GM18502 (cell line): ENCODE measurements at regions not wholly inside any gene's neighbourhood (a gene's known extent, or its start where the extent isn't known, plus 50 kb on each side); places are given as distances from the start of the nearest gene placed in this dataset.

ENCODE experiments used
- ATAC-seq: cut with Tn5 transposase; IDR thresholded peaks from one replicate; pipeline ENCODE4 v1.9.1; 2021; ENCODE audit warnings: mild to moderate bottlenecking; ENCODE audit not compliant: unreplicated experiment, poor library complexity

DNA sequence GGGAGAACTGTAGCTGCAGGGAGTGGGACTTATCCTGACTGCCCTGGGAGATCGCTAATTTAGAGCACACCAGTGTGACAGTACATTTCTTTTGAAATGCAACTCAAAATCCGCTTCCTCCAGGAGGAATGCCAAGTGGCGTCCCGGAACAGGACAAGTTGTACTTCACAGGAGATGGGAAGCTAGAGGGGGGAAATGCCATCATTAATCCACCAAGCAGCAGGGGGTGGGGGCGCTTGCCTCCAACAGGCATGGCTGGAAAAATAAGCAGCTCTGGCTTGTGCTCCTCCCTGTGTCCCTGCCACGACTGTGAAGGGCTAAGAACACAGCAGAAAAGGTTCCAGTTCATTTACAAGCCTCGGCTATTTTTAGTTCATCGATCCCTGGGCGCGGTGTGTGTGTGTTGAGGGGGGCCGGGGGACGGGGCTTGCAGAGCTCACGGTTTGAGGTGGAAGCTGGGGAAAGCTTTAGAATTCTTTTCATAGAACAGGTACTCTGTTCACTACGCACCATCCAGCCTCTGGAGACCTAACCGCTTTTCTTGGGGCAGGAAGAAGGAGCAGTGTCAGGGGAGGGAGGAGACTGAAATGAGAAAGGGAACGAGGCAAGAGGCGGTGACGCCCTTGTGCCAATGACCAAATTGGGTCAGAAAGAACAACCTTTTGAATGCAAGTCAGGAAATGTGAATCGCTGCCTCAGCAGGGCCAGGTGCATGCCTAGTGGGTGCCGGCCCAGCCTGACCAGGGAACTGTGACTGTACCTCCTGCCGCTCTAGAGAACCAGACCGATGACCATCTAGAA, 51.8 kb upstream of the DGKG start:
- ATAC-seq, result peak; percentile 61

GRCh38 chr3:186411994-186412393, 50.0 kb upstream of the DGKG start:
- ATAC-seq, result no peak
